NCI-H460 (cell line): ENCODE measurements at regions not wholly inside any gene's neighbourhood (a gene's known extent, or its start where the extent isn't known, plus 50 kb on each side); places are given as distances from the start of the nearest gene placed in this dataset.

Experiments used
- DNase-seq: peaks from one replicate; pipeline ENCODE4 v3.0.0-alpha.2; 2016; ENCODE audit warnings: low read depth; ENCODE audit errors: extremely low read depth

GRCh38 chr5:175201393-175201792, 242.6 kb downstream of the DRD1 start:
- DNase-seq: no peak

GRCh38 chr5:175195698-175196656, 248.0 kb downstream of the DRD1 start:
- DNase-seq: peak; percentile 36

- no peak for DNase-seq
These were observed 262.7 kb downstream of the DRD1 start for GRCh38 chr5:175181331-175181730.

GRCh38 chr5:175170899-175171298, 273.1 kb downstream of the DRD1 start:
- no peak for DNase-seq

- DNase-seq: no peak
These were observed 275.0 kb downstream of the DRD1 start for GRCh38 chr5:175168882-175169507.

GRCh38 chr5:175166026-175166425, 278.0 kb downstream of the DRD1 start:
- no peak for DNase-seq

- DNase-seq: no peak
These were observed 280.3 kb downstream of the DRD1 start for GRCh38 chr5:175163586-175164275.

- DNase-seq: no peak
These were observed 281.9 kb downstream of the DRD1 start for GRCh38 chr5:175162036-175162435.

- no peak for DNase-seq
These were observed 284.0 kb downstream of the DRD1 start for GRCh38 chr5:175159956-175160355.

GRCh38 chr5:175148636-175149172, 295.3 kb downstream of the DRD1 start:
- DNase-seq: no peak

- no peak for DNase-seq
These were observed 297.2 kb downstream of the DRD1 start for GRCh38 chr5:175146733-175147132.

GRCh38 chr5:175141421-175141820, 302.6 kb downstream of the DRD1 start:
- DNase-seq: no peak

GRCh38 chr5:175133185-175133584, 310.8 kb downstream of the DRD1 start:
- no peak for DNase-seq

- no peak for DNase-seq
These were observed 312.6 kb downstream of the DRD1 start for GRCh38 chr5:175131432-175131831.

- DNase-seq: no peak
These were observed 314.4 kb downstream of the DRD1 start for GRCh38 chr5:175129619-175130018.

- DNase-seq: no peak
These were observed 314.9 kb downstream of the DRD1 start for GRCh38 chr5:175129121-175129520.

GRCh38 chr5:175124821-175125220, 319.2 kb downstream of the DRD1 start:
- DNase-seq: no peak

GRCh38 chr5:175124251-175124813, 319.6 kb downstream of the DRD1 start:
- DNase-seq: no peak

GRCh38 chr5:175123542-175123941, 320.4 kb downstream of the DRD1 start:
- DNase-seq: no peak

GRCh38 chr5:175121457-175121856, 322.5 kb downstream of the DRD1 start:
- no peak for DNase-seq

GRCh38 chr5:175120412-175120811, 323.6 kb downstream of the DRD1 start:
- no peak for DNase-seq
